Left cardiac atrium (tissue), 4 donors: ENCODE measurements at regions not wholly inside any gene's neighbourhood (a gene's known extent, or its start where the extent isn't known, plus 50 kb on each side); places are given as distances from the start of the nearest gene placed in this dataset.
A peak's percentile ranks its signal among the peaks of the same experiment; 100 is the strongest.

ENCODE experiments used
- ATAC-seq, 2 donors: fragments of 200-7000 bp; cut with Tn5 transposase; one replicate each; pipeline ENCODE4 v1.9.1; 2020; ENCODE audit warnings: mild to moderate bottlenecking in 2 of 2, moderate library complexity in 2 of 2
- DNase-seq: peaks from one replicate; pipeline ENCODE4 v3.0.0-alpha.2; 2020
- intact Hi-C, 2 donors: fragments of 100-400 bp; cut with DNase I; formaldehyde crosslinking; loops; one replicate each; pipeline versions ENCODE4 v1.14.1 to v1.15.1; 2022 to 2023
- donor health status: DM: no; HTN: yes; CAD: no.
- donor health status: DM: no; HTN: yes; CAD: no; lungs with severe emphysema.
- donor health status: DM: yes; HTN: yes; CAD: no.
- donor health status: Dilated cardiomyopathy.

- peak; percentile 42 for DNase-seq
- ATAC-seq, result peak in 1 of 2 donors; percentile 29
- intact Hi-C loops, result no loop called here
These were observed 367.6 kb upstream of the PRICKLE1 start for GRCh38 chr12:42957136-42957535.

GRCh38 chr12:42953021-42953420, 363.5 kb upstream of the PRICKLE1 start:
- intact Hi-C loops, result no loop called here
- ATAC-seq (no peak), DNase-seq (no peak)

- intact Hi-C loops, result no loop called here
- ATAC-seq (no peak), DNase-seq (no peak)
These were observed 357.4 kb upstream of the PRICKLE1 start for GRCh38 chr12:42946871-42947381.

GRCh38 chr12:42945927-42946326, 356.4 kb upstream of the PRICKLE1 start:
- intact Hi-C loops, result no loop called here
- no peak for ATAC-seq
- DNase-seq, result no peak

- intact Hi-C loops, result no loop called here
- ATAC-seq, result no peak
These were observed 355.0 kb upstream of the PRICKLE1 start for GRCh38 chr12:42944516-42944915.

GRCh38 chr12:42936991-42937390, 347.4 kb upstream of the PRICKLE1 start:
- ATAC-seq (no peak), DNase-seq (no peak)
- intact Hi-C loops, result no loop called here

More at GRCh38 chr12:42944516-42944915, 355.0 kb upstream of the PRICKLE1 start:
- DNase-seq, result no peak

GRCh38 chr12:42936260-42936659, 346.7 kb upstream of the PRICKLE1 start:
- intact Hi-C loops, result no loop called here
- no peak for ATAC-seq
- no peak for DNase-seq

GRCh38 chr12:42935756-42936155, 346.2 kb upstream of the PRICKLE1 start:
- DNase-seq (no peak), ATAC-seq (peak in 1 of 2 donors; percentile 29)
- intact Hi-C loops, result no loop called here

- intact Hi-C loops, result no loop called here
- ATAC-seq, result peak in 1 of 2 donors; percentile 53
These were observed 345.5 kb upstream of the PRICKLE1 start for GRCh38 chr12:42935090-42935489.

GRCh38 chr12:42933461-42934081, 344.0 kb upstream of the PRICKLE1 start:
- DNase-seq (no peak), ATAC-seq (no peak)
- intact Hi-C loops, result no loop called here

More at GRCh38 chr12:42935090-42935489, 345.5 kb upstream of the PRICKLE1 start:
- DNase-seq, result no peak

- no peak for DNase-seq
- intact Hi-C loops, result no loop called here
- ATAC-seq, result no peak
These were observed 343.4 kb upstream of the PRICKLE1 start for GRCh38 chr12:42932936-42933335.

- DNase-seq, result no peak
- intact Hi-C loops, result no loop called here
- no peak for ATAC-seq
These were observed 336.7 kb upstream of the PRICKLE1 start for GRCh38 chr12:42926232-42926631.

GRCh38 chr12:42924482-42924881, 334.9 kb upstream of the PRICKLE1 start:
- DNase-seq (no peak), ATAC-seq (no peak)
- intact Hi-C loops, result no loop called here

GRCh38 chr12:42923583-42923982, 334.0 kb upstream of the PRICKLE1 start:
- DNase-seq, result no peak
- peak; percentile 13 to 70 for ATAC-seq
- intact Hi-C loops, result no loop called here

GRCh38 chr12:42923156-42923555, 333.6 kb upstream of the PRICKLE1 start:
- ATAC-seq (no peak), DNase-seq (no peak)
- intact Hi-C loops, result no loop called here

- intact Hi-C loops, result no loop called here
- ATAC-seq (no peak), DNase-seq (no peak)
These were observed 332.9 kb upstream of the PRICKLE1 start for GRCh38 chr12:42922505-42922850.

- no peak for ATAC-seq
- no peak for DNase-seq
- intact Hi-C loops, result no loop called here
These were observed 332.4 kb upstream of the PRICKLE1 start for GRCh38 chr12:42921741-42922504.

- ATAC-seq (peak in 1 of 2 donors; percentile 86), DNase-seq (no peak)
- intact Hi-C loops, result no loop called here
These were observed 330.1 kb upstream of the PRICKLE1 start for GRCh38 chr12:42919691-42920090.

- ATAC-seq, result peak in 1 of 2 donors; percentile 81
- intact Hi-C loops, result no loop called here
- DNase-seq, result no peak
These were observed 328.9 kb upstream of the PRICKLE1 start for GRCh38 chr12:42918443-42918842.

GRCh38 chr12:42916143-42916542, 326.6 kb upstream of the PRICKLE1 start:
- intact Hi-C loops, result no loop called here
- ATAC-seq, result no peak
- DNase-seq, result no peak

- ATAC-seq, result no peak
- DNase-seq, result no peak
- intact Hi-C loops, result no loop called here
These were observed 325.9 kb upstream of the PRICKLE1 start for GRCh38 chr12:42915426-42915825.
